ENCODE measurements at regions not wholly inside any gene's neighbourhood (a gene's known extent, or its start where the extent isn't known, plus 50 kb on each side); places are given as distances from the start of the nearest gene placed in this dataset.
A peak's percentile ranks its signal among the peaks of the same experiment; 100 is the strongest.

DNA sequence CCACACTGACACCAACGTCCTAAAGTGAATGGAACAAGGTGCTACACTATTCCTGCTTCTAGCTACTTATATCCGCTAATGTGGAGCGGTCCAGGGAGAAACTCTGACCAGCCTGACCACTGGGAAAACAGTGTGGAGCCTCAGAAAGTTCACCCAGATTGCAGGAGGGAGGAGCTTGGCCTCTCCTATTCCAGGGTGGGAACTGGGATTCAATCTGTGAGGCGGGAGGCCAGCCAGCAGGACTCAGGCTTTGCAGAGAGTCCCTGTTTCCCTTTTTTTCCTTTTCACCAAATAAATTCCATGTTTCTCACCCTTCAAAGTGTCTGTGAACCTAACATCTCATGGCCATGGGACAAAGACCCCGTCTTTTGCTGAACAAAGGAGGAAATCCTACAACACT lies 86.4 kb upstream of the SEMA3C start:
- Histone ChIP-seq H3K27me3 (ENCODE audit: low read length) (no peaks in the 10 kb centered on the region), H3K27ac (ENCODE audit: low read length) (no peak overlapping the region), H3K9me2 (replicated peaks; ENCODE audit: low read length) (no peaks in the 10 kb centered on the region), H4K20me1 (ENCODE audit: low read length) (no peaks in the 10 kb centered on the region), H3K9me3 (ENCODE audit: low read length) (no peaks in the 10 kb centered on the region), H3K36me3 (ENCODE audit: low read depth, low read length) (no peaks in the 10 kb centered on the region), H3K79me2 (ENCODE audit: low read length) (no peaks in the 10 kb centered on the region), H3F3A (ENCODE audit: low read length, unreplicated experiment) (no peaks in the 10 kb centered on the region), H3K4me2 (ENCODE audit: low read length) (no peak overlapping the region), H3K4me1 (ENCODE audit: insufficient read depth, low read length) (peaks cover 12% of the 10 kb centered on the region), H2AFZ (ENCODE audit: low read length) (no peak overlapping the region), H3K9ac (ENCODE audit: low read length) (no peak overlapping the region), H3K4me3 (ENCODE audit: low read length) (no peak overlapping the region)
- BruUV-seq (replicated peaks), result no TSS peak
- intact Hi-C loops (cut with micrococcal nuclease), result loop anchor here (5.0 kb wide), 1 partner anchor 442 kb away; no protein-coding TSS in a partner anchor
- ChIA-PET CTCF (no interaction called here), POLR2A (ENCODE audit: unreplicated experiment) (no interaction called here)
- no peak for DNase-seq
- TF ChIP-seq, protein P1, sequence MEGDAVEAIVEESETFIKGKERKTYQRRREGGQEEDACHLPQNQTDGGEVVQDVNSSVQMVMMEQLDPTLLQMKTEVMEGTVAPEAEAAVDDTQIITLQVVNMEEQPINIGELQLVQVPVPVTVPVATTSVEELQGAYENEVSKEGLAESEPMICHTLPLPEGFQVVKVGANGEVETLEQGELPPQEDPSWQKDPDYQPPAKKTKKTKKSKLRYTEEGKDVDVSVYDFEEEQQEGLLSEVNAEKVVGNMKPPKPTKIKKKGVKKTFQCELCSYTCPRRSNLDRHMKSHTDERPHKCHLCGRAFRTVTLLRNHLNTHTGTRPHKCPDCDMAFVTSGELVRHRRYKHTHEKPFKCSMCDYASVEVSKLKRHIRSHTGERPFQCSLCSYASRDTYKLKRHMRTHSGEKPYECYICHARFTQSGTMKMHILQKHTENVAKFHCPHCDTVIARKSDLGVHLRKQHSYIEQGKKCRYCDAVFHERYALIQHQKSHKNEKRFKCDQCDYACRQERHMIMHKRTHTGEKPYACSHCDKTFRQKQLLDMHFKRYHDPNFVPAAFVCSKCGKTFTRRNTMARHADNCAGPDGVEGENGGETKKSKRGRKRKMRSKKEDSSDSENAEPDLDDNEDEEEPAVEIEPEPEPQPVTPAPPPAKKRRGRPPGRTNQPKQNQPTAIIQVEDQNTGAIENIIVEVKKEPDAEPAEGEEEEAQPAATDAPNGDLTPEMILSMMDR (conservative IDR thresholded peaks at IDR 0.05; ENCODE audit: low read depth, low read length), result no peak
- TF ChIP-seq EZH2 (IDR thresholded peaks at IDR 0.05; ENCODE audit: low read length, unreplicated experiment), result no peak
- TF ChIP-seq EZH2phosphoT487 (IDR thresholded peaks at IDR 0.05; ENCODE audit: borderline replicate concordance, low read length), result no peak
- ATAC-seq, result peak; percentile 10; the same call in 1 of the 2 replicates

DNA sequence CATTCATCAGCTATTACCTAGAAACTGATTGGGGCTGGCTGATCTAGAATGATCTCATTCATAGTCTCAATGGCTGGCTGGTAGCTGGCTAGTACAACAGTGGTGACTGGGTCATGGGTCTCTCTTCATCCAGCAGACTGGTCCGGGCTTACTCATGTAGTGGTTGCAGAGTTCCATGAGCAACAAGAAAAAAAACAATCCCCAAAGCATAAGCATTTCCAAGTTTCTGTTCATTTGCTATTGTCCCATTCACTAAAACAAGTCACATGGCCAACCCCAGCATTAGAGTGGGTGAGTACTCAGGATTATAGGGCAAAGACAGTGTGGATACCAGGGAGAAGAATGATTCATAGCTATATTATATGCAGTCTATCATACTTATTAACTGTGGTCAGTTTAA lies 85.2 kb upstream of the SEMA3C start:
- CTCF ChIA-PET, result no interaction called here
- Histone ChIP-seq H3K27ac (ENCODE audit: low read length) (peak overlapping the region; percentile 31), H3K4me3 (ENCODE audit: low read length) (no peak overlapping the region), H3K9me3 (ENCODE audit: low read length) (no peaks in the 10 kb centered on the region), H3K27me3 (ENCODE audit: low read length) (no peaks in the 10 kb centered on the region), H3K9me2 (replicated peaks; ENCODE audit: low read length) (no peaks in the 10 kb centered on the region), H2AFZ (ENCODE audit: low read length) (peak overlapping the region; percentile 19; the same call in 1 of the 2 replicates), H4K20me1 (ENCODE audit: low read length) (no peaks in the 10 kb centered on the region), H3K4me1 (ENCODE audit: insufficient read depth, low read length) (peaks cover 12% of the 10 kb centered on the region), H3K36me3 (ENCODE audit: low read depth, low read length) (no peaks in the 10 kb centered on the region), H3K9ac (ENCODE audit: low read length) (no peak overlapping the region), H3F3A (ENCODE audit: low read length, unreplicated experiment) (no peaks in the 10 kb centered on the region), H3K4me2 (ENCODE audit: low read length) (no peak overlapping the region), H3K79me2 (ENCODE audit: low read length) (no peaks in the 10 kb centered on the region)
- intact Hi-C loops (cut with micrococcal nuclease), result no loop called here
- ATAC-seq, result peak; percentile 66
- BruUV-seq (replicated peaks), result no TSS peak
- peak; percentile 44 for DNase-seq
- POLR2A ChIA-PET (ENCODE audit: unreplicated experiment), result interaction anchor here (0.6 to 0.7 kb wide), 2 partner anchors 93 to 328 kb away, joined by 3 read pairs; no protein-coding TSS in a partner anchor
- TF ChIP-seq, protein P1 (conservative IDR thresholded peaks at IDR 0.05; ENCODE audit: low read depth, low read length), result no peak
- TF ChIP-seq EZH2 (IDR thresholded peaks at IDR 0.05; ENCODE audit: low read length, unreplicated experiment) (no peak), EZH2phosphoT487 (IDR thresholded peaks at IDR 0.05; ENCODE audit: borderline replicate concordance, low read length) (no peak)

DNA sequence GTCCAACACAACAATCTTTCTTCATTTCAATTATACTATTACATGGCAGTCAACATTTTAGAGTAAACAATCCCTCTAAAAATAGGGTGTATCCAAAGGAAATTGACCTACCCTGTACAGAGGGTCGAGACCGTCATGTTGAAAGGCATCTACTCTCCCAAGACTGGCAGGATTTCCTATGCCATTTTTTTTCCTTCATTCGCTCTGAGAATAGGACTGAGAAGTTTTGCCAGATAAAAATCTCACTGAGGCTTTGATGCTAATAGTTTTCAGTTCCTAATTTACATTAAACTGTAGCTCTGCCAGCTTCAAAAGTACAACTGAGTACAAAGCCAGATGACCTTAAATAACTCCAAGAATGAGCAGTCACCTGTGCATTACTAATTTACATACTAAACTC lies 84.5 kb upstream of the SEMA3C start:
- peaks cover 12% of the 10 kb centered on the region for H3K4me1 ChIP-seq (ENCODE audit: insufficient read depth, low read length)
- TF ChIP-seq, protein P1 (conservative IDR thresholded peaks at IDR 0.05; ENCODE audit: low read depth, low read length), result no peak
- TF ChIP-seq EZH2 (IDR thresholded peaks at IDR 0.05; ENCODE audit: low read length, unreplicated experiment) (no peak), EZH2phosphoT487 (IDR thresholded peaks at IDR 0.05; ENCODE audit: borderline replicate concordance, low read length) (no peak)
- no TSS peak for BruUV-seq (replicated peaks)
- H3K79me2 ChIP-seq (ENCODE audit: low read length), result no peaks in the 10 kb centered on the region
- no peaks in the 10 kb centered on the region for H3K36me3 ChIP-seq (ENCODE audit: low read depth, low read length)
- H3K9ac ChIP-seq (ENCODE audit: low read length), result no peak overlapping the region
- no peaks in the 10 kb centered on the region for H4K20me1 ChIP-seq (ENCODE audit: low read length)
- no peaks in the 10 kb centered on the region for H3K27me3 ChIP-seq (ENCODE audit: low read length)
- no peak overlapping the region for H3K4me2 ChIP-seq (ENCODE audit: low read length)
- H3K9me2 ChIP-seq (replicated peaks; ENCODE audit: low read length), result no peaks in the 10 kb centered on the region
- no peaks in the 10 kb centered on the region for H3F3A ChIP-seq (ENCODE audit: low read length, unreplicated experiment)
- no peak overlapping the region for H3K4me3 ChIP-seq (ENCODE audit: low read length)
- intact Hi-C loops (cut with micrococcal nuclease), result no loop called here
- ChIA-PET POLR2A (ENCODE audit: unreplicated experiment) (interaction anchor here (0.6 kb wide), 1 partner anchor 327 kb away, joined by 3 read pairs; no protein-coding TSS in a partner anchor), CTCF (no interaction called here)
- DNase-seq, result no peak
- H3K27ac ChIP-seq (ENCODE audit: low read length), result no peak overlapping the region
- H2AFZ ChIP-seq (ENCODE audit: low read length), result no peak overlapping the region
- no peaks in the 10 kb centered on the region for H3K9me3 ChIP-seq (ENCODE audit: low read length)
- no peak for ATAC-seq
